Neural progenitor cell (in vitro differentiated cells): ENCODE measurements at regions not wholly inside any gene's neighbourhood (a gene's known extent, or its start where the extent isn't known, plus 50 kb on each side); places are given as distances from the start of the nearest gene placed in this dataset.

Source experiments
- CTCF ChIP-seq: fragments of 200-600 bp; sonication (generic); IDR thresholded peaks from 2 replicates; pipeline ENCODE4 v1.5.1; 2017; ENCODE audit warnings: antibody characterized with exemption, mild to moderate bottlenecking
- EZH2 ChIP-seq: fragments of 200-600 bp; sonication (generic); IDR thresholded peaks from 2 replicates; pipeline ENCODE4 v1.6.1; 2017; ENCODE audit warnings: antibody characterized with exemption, mild to moderate bottlenecking, moderate library complexity
- EZH2phosphoT487 ChIP-seq: fragments of 200-600 bp; sonication (generic); IDR thresholded peaks from 2 replicates; pipeline ENCODE4 v1.6.1; 2017; ENCODE audit warnings: antibody characterized with exemption

- TF ChIP-seq CTCF = no peak
- no peak for TF ChIP-seq EZH2phosphoT487
- no peak for TF ChIP-seq EZH2
These were observed 258.3 kb upstream of the ANO3 start for GRCh38 chr11:26073646-26074045.
